Panc1 (cell line): ENCODE measurements at regions not wholly inside any gene's neighbourhood (a gene's known extent, or its start where the extent isn't known, plus 50 kb on each side); places are given as distances from the start of the nearest gene placed in this dataset.

Experiments
- CTCF ChIP-seq: fragments of 450-650 bp; IDR thresholded peaks from 2 replicates; pipeline ENCODE4 v1.5.1; 2017; ENCODE audit warnings: mild to moderate bottlenecking
- POLR2AphosphoS5 ChIP-seq: IDR thresholded peaks from 2 replicates; pipeline ENCODE4 v1.6.1; 2012; ENCODE audit warnings: mild to moderate bottlenecking, low read depth, low read length, moderate library complexity
- REST ChIP-seq, 2 experiments: IDR thresholded peaks; 2 replicates each; pipeline ENCODE4 v1.6.1; 2011 to 2012; ENCODE audit warnings: low read depth in 2 of 2, control low read depth in 1 of 2, low read length in 1 of 2, mild to moderate bottlenecking in 1 of 2, moderate library complexity in 1 of 2; ENCODE audit not compliant: insufficient read depth in 1 of 2
- SIN3A ChIP-seq: IDR thresholded peaks from 2 replicates; pipeline ENCODE4 v1.6.1; 2012; ENCODE audit warnings: low read depth, mild to moderate bottlenecking, low read length, moderate library complexity, borderline replicate concordance; ENCODE audit not compliant: insufficient read depth
- TCF7L2 ChIP-seq: IDR thresholded peaks from 2 replicates; pipeline ENCODE4 v1.6.1; 2011; ENCODE audit warnings: mild to moderate bottlenecking, low read depth, low read length, inconsistent platforms

- no peak for TF ChIP-seq REST (IDR thresholded peaks at IDR 0.05; ENCODE audit: insufficient read depth in 1 of 2, low read depth in 2 of 2, low read length in 1 of 2)
- TF ChIP-seq CTCF: peak; percentile 38; the same call in 1 of the 2 replicates
- TF ChIP-seq SIN3A: no peak
- TF ChIP-seq POLR2AphosphoS5: no peak
- no peak for TF ChIP-seq TCF7L2
Observed at GRCh38 chr2:103991591-103991990, 862.3 kb upstream of the POU3F3 start.
